Lower leg skin (tissue), 3 donors: ENCODE measurements at regions not wholly inside any gene's neighbourhood (a gene's known extent, or its start where the extent isn't known, plus 50 kb on each side); places are given as distances from the start of the nearest gene placed in this dataset.

Source experiments
- CTCF ChIP-seq, 3 donors: fragments of 450-650 bp; IDR thresholded peaks; one replicate each; pipeline ENCODE4 v1.5.1; 2016; ENCODE audit warnings: antibody characterized with exemption in 3 of 3, mild to moderate bottlenecking in 3 of 3, moderate library complexity in 2 of 3
- POLR2A ChIP-seq, 2 donors: fragments of 450-650 bp; IDR thresholded peaks; one replicate each; pipeline ENCODE4 v1.6.1; 2016 to 2017; ENCODE audit warnings: antibody characterized with exemption in 2 of 2, mild to moderate bottlenecking in 1 of 2, moderate library complexity in 1 of 2

GRCh38 chr2:78020491-78020890, 498.3 kb upstream of the LRRTM4 start:
- no peak for TF ChIP-seq CTCF (IDR thresholded peaks at IDR 0.05)
- TF ChIP-seq POLR2A (IDR thresholded peaks at IDR 0.05) = no peak
